GM21390 (cell line): ENCODE measurements at regions not wholly inside any gene's neighbourhood (a gene's known extent, or its start where the extent isn't known, plus 50 kb on each side); places are given as distances from the start of the nearest gene placed in this dataset.

ENCODE experiments used
- ATAC-seq: cut with Tn5 transposase; IDR thresholded peaks from one replicate; pipeline ENCODE4 v1.9.1; 2021; ENCODE audit not compliant: unreplicated experiment

DNA sequence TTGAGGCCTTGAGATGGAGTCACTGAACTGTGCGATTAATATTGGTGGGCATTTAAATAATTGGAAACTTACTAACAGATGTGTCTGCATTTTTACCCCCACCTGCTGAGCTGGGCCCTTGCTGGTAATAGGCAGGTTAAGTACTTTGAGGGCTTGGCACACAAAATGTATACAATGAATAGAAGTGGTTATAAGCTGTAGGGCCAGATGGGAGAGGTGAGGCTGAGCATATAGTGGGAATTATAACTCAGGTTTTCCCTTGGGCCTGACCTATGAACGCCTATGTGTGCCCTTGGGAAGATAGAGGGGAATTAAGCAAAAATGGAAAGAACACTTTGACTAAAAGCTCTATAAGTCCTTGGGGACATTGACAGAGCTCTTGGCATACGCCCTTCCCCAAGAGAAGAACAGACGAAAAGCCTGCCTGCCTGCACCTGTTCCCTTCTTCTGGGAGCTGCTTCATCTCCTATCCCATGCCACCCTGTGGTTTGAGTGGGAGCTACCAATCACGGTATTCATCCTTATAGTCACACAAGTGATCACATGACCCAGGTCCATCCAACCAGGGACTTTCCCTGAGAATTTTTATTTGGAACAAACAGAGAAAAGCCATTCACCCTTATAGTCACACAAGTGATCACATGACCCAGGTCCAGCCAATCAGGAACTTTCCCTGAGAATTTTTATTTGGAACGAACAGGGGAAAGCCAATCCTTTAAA, 260.7 kb upstream of the CSF3R start:
- ATAC-seq, result no peak

DNA sequence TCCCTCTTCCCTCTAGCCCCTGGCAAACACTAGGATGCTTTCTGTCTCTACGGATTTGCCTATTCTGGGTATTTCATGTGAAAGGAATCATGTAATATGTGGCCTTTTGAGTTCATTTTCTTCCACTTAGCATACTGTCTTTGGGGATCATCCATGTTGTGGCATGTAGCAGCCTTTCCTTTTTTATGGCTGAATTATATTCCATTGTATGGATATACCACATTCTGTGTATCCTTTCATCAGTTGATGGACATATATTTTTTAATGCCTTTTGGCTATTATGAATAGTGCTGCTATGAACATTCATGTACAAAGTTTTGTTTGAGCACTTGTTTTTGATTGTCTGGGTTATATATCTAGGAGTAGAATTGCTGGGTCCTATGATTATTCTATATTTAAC, 258.4 kb upstream of the CSF3R start:
- no peak for ATAC-seq

DNA sequence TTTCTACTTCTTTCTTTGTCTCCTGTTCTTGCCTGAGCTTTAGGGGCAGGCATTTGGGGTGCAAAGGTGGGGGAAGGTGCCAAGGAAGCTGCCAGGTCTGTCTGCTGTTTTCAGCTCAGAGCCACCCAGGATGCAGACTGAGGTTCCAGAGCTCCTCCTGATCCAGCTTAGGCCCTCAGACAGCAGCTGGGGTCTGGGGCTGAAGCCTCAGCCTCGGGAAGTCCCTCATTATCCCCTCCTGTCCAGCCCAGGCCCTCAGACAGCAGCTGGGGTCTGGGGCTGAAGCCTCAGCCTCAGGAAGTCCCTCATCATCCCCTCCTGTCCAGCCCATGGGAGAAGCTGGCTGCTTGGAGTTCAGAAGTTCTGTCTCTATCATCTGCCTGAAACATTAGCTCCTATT, 257.7 kb upstream of the CSF3R start:
- no peak for ATAC-seq

DNA sequence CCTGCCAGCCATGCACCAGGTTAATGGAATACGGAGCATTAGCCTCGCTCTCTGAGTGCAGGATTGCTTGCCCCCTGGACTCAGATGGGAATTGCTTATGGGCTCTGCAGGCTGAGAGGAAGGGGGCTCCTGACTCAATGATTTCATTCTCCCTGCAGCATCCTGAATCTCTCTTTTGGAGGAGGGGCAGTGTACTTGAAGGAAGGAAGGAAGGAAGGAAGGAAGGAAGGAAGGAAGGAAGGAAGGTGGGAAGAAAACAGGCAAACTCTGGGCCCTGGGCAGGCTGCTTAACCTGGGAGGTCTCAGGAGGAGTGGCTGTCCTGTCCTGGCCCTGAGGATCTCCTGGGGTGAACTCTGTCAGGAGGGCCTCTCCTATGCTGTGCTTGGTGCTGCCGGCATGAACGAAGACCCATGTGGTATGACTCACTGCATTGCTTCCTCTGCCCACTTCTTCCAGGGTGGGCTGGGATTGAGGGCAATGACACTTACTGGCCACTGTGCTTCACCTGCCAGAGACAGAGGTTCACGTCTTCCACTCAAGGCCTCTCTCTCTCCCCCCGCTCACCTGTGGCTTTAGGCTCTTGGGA, 257.1 kb upstream of the CSF3R start:
- no peak for ATAC-seq

DNA sequence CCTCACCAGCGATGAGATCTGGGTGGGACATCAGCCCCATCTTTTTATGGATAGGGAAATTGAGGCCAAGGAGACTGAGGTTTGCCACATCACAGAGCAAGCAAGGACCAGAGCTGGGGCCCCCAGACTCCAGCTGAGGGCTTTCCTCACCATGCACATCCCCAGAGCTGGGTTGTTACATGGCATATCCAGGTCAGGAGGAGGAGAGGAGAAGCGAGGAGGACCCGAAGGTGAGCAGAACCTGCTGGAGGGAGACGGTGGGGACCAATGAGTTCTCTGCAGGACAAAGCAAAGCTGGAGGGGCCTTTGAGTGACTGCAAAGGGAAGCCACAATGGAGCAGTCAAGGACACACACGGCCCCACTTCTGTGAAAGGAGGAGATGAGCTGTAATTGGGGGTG, 255.5 kb upstream of the CSF3R start:
- ATAC-seq, result no peak

DNA sequence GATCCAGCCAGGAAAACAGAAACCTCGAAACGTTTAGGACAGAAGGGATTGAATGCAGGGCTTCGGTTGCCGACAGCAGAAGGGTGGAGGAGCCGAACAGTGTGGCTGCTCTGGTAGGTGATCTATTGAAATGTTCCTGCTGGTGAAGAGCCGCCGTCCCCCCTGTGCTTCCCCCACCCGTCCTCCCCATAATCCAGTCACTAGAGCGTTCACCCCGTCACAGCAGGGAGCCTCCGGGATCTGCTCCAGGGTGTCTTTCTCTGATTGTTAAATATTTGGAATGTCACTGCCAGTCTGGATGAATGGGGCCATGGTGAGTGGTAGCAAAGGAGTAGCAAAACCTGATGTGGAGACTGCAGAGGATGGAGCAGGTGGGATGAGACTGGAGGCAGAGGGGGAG, 255.1 kb upstream of the CSF3R start:
- ATAC-seq, result no peak

DNA sequence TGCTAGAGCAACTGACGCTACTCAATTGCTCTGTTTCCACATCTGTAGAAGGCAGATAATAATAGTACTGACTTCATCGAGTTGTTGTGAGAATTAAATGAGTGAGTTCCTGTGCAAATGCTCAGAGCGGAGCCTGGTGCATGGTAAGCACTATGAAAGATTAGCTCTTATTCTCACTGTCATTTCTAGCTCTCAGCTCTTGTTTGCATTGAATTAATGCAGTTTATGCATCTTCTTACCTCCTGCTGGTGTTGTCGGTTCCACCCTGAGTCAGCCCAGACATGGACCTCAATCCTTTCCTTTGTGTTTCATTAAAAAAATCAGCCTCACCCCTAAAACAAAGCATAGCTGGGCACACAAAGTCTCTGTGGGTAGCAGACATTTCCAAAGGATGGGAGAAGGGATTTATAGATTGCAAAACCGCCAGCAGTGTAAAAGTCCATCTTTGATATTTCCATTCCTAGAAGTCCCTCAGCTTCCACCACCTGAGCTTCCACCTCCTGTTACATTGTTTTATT, 254.4 kb upstream of the CSF3R start:
- no peak for ATAC-seq

DNA sequence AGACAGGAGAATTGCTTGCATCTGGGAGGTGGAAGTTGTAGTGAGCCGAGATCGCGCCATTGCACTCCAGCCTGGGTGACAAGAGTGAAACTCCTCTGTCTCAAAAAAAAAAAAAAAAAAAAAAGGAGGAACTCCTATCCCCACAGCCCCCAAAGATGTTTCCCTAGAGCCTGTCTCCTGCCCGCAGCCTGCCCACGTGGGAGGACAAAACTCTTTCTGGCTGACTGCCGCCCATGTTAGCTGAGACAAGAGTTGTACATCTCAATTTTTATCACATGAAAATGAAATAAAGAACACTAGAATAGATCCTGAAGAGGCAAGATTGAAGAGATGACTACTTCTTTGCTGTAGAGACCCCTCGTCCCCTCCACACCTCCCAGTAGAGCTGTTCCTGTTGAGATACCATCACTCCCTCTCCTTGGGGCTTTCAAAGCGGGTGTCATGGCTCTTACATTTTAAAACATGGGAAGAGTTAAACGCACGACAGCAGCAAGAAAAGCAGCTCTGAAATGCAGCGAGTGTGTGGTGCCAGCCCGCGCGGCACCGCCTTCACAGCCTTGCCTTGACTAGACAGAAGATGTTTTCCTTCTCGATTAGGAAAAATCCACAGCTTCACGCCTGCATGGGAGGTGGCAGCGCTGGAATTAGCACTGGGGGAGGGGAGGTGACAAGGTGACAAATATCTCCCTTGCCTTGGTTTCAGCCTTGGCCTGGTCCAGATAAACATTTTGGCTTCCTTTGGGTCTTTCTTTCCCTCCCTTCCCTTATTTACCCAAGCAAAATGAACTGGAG, 253.4 kb upstream of the CSF3R start:
- ATAC-seq, result no peak

DNA sequence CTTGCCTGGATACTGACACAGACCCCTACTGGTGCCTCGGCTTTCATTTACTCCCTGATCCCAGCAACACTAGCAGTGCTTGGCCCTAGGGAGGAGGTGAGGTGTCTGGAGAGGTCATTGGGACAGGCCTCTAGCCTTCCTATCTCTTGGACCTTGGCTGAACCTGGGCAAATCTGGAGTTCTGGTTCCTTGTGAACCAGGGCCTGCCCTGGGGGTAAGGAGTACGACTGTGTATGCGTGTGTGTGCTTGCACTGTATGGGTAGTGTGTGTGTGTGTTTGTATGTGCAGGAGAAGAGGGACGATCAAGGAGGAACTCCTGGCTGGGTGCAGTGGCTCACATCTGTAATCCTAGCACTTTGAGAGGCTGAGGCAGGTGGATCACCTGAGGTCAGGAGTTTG, 252.7 kb upstream of the CSF3R start:
- no peak for ATAC-seq

DNA sequence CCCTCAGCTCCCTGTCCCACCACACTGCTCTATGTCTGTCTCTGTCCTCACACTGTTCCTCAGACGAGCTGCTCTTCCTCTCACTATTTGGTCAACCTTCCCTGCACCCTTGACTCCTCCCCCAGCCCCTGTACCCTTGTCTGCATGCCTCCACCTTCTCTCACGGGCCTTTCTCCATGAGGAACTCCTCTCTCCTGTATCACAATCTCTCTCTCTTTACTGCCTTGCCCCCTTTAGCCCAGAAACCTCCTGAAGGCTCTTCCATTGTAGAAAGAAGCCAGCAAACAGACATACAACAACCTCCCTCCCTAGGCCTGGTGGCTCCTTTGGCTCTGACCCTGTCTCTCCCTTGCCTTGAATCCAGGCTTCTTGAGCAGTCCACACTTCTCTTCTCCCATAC, 251.6 kb upstream of the CSF3R start:
- no peak for ATAC-seq

DNA sequence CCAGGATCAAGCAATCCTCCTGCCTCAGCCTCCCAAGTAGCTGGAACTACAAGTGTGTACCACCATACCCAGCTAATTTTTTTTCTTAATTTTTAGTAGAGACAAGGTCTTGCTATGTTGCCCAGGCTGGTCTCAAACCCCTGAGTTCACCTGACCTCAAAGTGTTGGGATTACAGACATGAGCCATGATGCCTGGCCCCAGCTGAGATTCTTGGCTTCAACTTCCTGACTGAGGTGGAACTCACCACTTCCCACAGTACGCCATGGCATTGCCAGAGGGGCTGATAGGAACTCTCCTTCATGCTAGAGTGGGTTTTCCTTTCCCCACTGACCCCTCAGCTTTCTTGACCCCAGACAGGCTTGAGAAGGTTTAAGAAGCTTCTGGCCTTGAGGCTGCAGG, 251.0 kb upstream of the CSF3R start:
- ATAC-seq, result no peak

DNA sequence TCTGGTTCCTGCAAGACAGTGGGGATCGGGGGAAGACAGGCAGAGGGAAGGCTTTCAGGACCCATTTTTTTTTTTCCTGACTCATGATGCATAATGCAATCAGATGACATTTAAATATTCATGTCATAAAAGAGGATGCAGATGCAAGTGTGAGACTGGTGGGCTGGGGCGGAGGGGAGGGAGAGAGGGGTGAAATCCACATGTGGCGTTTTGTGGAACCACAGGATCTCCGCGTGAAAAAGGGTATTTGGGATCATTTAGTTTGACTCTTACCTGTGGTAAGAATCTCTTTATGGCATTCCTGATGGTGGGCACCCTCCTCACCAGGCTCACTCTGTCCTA, 249.3 kb upstream of the CSF3R start:
- ATAC-seq, result no peak

DNA sequence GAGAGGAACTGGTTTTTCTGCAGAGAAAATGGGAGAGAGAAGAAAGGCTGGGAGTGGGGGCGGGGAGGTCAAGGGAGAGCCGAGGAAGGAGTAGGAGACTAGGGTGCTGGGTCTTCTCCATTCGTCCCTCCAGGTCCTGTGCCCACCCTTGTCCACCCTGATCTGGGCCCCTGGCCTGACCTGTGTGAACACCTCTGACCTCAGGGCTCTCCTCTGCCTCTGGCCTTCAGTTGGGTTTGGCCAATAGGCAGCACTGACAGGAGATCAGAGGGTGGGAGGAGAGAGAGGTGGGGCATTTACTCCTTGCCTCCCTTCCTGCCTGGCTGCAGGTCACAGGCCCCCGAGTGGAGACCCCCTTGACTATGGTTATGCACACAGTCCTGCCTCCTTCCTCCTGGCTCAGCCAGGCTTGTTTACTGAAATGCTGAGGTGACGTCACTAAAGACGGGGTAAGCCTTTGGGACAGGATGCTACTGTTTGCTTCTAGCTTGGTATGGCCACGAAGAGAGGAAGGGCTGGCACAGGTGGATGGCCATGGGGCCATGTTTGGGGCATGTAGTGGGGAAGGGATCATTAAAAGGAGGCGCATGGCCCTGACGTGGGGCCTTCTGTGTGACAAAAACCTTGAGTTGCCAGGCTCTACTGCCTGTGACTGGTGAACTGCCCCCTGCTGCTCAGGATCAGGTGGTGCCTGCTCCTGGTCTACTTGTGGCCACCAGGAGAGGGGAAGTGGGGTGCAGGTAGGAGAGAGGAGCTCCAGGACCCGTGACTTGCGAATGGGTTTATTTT, 248.7 kb upstream of the CSF3R start:
- no peak for ATAC-seq

DNA sequence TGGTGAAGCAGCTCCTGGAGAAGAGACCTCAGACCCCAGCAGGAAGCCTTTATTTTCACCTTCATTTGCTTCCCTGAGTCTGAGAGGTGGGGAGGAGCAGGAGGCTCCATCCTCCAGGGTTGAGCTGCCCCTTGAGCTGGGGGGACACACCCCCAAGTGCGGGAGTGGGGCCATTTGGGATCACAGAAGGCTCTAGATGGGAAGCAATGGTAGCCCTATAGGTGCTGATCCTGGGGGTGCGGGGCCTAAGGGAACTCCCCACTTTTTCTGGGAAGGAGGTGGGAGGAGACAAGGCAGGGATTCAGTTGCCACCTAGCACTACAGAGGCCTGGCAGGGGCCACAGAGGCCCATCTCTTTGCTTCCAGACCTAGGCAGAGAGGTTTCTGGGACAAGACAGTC, 247.9 kb upstream of the CSF3R start:
- ATAC-seq, result no peak

DNA sequence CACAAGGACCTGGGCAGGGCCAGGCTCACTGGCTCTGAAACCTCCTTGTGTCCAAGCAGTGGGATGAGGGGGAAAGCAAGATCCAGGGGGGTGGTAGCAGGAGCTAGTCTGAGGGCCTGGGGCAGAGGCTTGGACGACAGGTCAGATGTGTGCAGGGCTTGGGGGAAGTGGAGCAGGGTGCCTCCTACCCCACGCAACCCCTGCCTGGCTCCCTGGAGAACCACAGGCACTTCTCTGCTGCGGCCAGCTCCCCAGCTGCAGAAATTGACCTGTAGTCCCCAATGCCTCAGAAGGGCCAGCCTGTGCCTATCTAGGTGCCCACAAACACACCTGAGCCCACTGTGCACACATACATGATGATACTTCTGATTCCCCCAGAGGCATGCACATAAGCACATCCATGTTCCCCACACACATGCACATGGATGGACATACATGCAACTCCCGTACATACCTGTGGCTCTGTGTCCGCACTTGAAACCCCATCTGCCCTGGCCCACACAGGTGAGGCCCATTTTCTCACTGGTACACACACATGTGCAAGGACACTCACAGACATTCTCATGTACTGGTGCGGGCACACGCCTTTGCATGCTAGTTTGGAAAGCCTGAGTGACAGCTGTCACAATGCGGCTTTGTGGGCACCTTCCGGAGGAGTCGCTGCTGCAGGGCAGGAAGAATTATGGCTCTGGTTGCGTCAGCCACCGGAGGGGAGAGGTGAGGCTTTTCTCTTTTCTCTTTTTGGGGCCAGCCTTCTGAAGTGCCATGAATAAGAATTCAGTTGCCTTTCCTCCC, 247.2 kb upstream of the CSF3R start:
- ATAC-seq, result no peak

DNA sequence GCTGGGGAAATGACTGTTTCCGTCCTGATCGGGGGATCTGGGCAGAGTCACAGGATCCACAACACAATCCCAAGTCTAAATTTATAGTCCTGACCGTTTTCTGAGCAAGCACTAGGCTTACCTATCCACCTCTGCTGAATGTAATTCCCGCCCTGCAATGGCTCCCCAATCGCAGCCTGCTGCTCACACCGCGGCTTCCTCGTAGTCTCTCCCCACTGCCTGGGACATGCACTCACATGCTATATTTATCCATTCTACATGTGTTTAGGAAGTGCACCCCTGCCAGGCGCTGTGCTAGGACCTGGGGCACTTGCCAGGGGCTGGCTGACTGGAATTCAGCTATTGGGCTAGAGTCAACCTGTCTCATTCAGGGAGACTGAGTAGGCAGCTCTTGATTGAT, 246.6 kb upstream of the CSF3R start:
- ATAC-seq, result no peak

DNA sequence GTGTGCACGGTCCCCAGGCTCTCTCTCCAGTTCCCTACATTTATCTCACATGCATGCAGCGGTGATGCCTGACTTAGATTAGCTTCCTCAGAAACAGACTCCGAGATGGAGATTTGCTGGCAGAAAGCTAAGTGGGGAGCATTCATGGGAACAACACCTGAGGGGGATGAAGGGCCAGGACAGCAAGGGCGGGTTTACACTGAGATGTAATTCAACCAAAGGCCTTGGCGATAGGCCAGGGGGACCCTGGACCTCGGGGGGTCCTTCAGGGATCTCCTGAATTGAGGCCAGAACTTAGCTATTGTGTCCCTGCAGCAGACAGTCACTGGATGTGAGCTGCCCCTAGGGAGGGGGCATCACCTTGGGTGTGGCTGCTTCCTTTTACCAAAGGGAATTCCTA, 246.1 kb upstream of the CSF3R start:
- no peak for ATAC-seq

DNA sequence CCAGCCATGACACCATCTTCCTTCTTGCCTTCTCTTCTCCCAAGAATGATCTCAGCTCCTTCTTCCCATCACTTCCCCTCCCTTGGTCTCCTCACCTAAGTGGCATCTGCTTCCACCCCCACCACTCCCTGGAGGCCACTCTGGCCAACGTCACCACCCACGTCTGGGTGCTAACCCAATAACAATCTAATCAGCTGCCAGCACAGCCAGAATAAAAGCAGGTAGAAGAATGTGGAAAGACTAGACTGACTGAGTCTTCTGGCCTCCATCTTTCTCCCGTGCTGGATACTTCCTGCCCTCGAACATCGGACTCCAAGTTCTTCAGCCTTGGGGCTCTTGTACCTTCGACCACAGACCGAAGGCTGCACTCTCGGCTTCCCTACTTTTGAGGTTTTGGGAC, 245.3 kb upstream of the CSF3R start:
- no peak for ATAC-seq

DNA sequence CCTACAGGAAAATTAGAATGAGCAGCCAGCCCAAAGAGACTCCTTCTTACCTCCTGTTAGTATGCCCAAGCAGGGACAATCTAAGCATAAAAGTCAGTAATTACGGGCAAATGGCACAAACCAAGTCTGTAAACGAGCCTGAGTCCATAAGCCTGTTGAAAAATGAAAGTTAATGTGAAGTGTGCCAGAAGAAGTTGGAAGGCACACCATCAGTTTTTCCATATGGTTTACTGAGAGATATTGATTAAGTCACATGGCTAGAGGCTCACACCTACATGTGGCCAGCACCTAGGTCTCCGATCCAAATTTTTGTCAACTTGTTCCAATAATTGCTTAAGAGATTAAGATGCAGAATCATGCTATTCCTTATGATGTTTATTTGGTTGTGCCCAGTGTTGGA, 242.4 kb upstream of the CSF3R start:
- no peak for ATAC-seq

DNA sequence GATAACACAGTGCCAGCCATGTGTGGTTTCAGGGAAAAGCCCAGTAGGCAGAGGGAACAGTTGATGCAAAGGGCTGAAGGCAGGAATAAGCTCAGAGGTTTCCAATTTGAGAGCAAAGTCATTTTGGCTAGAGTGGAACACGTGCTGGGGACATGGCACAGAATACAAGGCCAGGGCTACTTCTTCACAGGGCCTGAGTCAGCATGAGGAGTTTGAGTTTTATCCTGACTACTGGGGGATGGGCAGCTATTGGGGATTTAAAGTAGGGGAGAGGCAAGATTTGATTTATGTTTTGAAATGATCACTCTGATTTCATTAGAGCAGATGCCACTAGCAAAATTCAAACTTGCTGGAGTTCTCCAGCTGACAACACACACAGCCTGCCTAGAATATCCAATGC, 241.1 kb upstream of the CSF3R start:
- ATAC-seq, result no peak

DNA sequence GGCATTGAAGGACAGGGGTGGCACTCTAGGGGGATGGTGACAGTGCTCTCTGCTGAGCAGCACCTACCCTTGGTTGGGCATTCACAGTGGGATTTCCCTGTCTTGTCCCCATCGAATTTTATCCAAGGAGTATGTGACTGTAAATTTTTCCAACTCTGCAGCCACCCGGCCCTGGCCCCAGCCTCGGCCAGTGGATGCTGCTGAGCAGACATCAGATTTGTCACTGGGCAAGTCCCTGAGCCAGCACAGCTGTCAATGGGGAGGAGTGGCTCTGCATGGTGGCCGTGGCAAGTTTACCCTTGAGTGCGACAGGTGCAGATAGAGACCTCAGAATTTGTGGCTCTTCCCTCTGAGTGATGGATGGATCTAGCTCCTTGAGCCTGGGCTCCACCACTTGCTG, 240.2 kb upstream of the CSF3R start:
- no peak for ATAC-seq
